ENCODE measurements at regions not wholly inside any gene's neighbourhood (a gene's known extent, or its start where the extent isn't known, plus 50 kb on each side); places are given as distances from the start of the nearest gene placed in this dataset.

DNA sequence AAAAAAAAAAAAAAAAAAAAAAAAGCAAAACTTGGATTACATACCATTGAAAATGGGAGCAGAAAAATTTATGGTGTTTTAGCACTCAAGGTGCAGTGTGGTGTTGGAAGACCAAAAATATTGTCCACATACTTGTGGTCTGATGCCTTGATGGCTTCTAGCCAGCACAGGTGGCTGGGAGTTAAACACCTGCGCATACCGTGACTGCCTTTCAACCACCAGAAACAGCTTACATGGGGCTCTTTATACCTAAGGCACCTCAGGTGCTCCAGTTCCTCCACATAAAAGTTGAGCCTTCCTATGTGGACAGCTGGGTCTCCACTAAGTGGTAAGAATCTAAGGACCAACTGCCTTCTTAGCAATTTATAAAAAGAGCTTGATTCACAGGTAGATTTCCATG lies 802.6 kb upstream of the CELF4 start:
- intact Hi-C loops (cut with DNase I): no loop called here
- FAIRE-seq: no peak
- TF ChIP-seq, protein P1, sequence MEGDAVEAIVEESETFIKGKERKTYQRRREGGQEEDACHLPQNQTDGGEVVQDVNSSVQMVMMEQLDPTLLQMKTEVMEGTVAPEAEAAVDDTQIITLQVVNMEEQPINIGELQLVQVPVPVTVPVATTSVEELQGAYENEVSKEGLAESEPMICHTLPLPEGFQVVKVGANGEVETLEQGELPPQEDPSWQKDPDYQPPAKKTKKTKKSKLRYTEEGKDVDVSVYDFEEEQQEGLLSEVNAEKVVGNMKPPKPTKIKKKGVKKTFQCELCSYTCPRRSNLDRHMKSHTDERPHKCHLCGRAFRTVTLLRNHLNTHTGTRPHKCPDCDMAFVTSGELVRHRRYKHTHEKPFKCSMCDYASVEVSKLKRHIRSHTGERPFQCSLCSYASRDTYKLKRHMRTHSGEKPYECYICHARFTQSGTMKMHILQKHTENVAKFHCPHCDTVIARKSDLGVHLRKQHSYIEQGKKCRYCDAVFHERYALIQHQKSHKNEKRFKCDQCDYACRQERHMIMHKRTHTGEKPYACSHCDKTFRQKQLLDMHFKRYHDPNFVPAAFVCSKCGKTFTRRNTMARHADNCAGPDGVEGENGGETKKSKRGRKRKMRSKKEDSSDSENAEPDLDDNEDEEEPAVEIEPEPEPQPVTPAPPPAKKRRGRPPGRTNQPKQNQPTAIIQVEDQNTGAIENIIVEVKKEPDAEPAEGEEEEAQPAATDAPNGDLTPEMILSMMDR (IDR thresholded peaks at IDR 0.05; ENCODE audit: borderline replicate concordance, extremely low read depth, insufficient read depth): no peak
- Histone ChIP-seq H3K9ac (ENCODE audit: low read length in 3 of 3) (no peak overlapping the region), H3K4me1 (ENCODE audit: control insufficient read depth in 2 of 3, insufficient read depth in 2 of 3, low read depth in 1 of 3, low read length in 3 of 3) (peaks cover 0 to 2% (median 0%) of the 10 kb centered on the region in 3 donors), H3K36me3 (ENCODE audit: control insufficient read depth in 2 of 3, insufficient read depth in 3 of 3, low read length in 3 of 3) (no peaks in the 10 kb centered on the region), H3K27ac (ENCODE audit: low read depth in 2 of 2, low read length in 2 of 2) (no peak overlapping the region), H3K27me3 (ENCODE audit: control insufficient read depth, insufficient read depth, low read length) (no peaks in the 10 kb centered on the region), H3K9me3 (ENCODE audit: control insufficient read depth in 2 of 3, insufficient read depth in 1 of 3, low read length in 3 of 3) (no peaks in the 10 kb centered on the region), H3K4me3 (ENCODE audit: low read length in 3 of 3) (no peak overlapping the region)
- peak in 1 of 5 donors; percentile 2 for DNase-seq

DNA sequence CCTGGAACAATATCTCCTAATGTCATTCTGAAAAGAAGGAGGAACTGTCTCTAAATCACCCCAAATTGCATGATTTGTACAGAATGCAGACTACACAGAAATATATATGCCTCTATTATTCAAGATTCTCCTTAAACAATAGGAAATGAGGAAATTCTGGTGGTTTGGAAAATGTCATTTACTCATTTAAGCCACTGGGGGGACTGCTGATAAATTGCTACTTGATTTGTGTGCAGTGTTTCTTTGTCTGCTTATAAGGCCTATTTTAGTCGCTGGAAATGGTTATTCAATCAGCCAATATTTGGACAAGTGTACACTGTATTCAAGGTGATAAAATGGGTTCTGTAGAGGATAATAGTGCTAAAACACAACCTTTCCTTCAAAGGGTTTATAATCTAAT lies 801.9 kb upstream of the CELF4 start:
- H3K27ac ChIP-seq (ENCODE audit: low read depth in 2 of 2, low read length in 2 of 2): no peak overlapping the region

DNA sequence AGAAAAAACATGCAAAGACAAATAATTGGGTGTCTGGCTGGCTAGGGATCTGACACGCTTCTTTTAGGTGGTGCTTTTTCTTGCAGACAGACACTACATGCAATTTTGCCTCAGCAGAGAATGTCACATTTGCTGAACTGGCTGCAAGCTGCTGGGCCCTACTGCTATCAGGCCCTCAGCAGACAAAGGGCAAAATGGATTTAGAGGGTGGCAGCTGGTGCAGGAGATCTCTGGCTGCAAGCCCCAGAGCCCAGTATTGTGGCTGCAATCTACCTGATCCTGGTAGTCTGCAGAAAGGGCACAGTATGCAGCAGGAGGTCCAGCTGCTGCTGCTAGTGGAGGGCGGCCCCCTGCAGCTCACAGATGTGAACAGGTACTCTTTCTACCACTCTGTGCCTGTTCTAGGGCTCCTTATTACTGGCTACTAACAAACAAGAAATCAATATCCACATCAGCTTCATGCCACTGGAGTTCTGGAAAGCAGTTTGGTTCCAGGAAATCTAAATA lies 796.7 kb upstream of the CELF4 start:
- Histone ChIP-seq H3K36me3 (ENCODE audit: control insufficient read depth in 2 of 3, insufficient read depth in 3 of 3, low read length in 3 of 3) (no peaks in the 10 kb centered on the region), H3K4me1 (ENCODE audit: control insufficient read depth in 2 of 3, insufficient read depth in 2 of 3, low read depth in 1 of 3, low read length in 3 of 3) (no peaks in the 10 kb centered on the region), H3K4me3 (ENCODE audit: low read length in 3 of 3) (no peak overlapping the region), H3K27me3 (ENCODE audit: control insufficient read depth, insufficient read depth, low read length) (no peaks in the 10 kb centered on the region), H3K9me3 (ENCODE audit: control insufficient read depth in 2 of 3, insufficient read depth in 1 of 3, low read length in 3 of 3) (no peaks in the 10 kb centered on the region), H3K9ac (ENCODE audit: low read length in 3 of 3) (no peak overlapping the region), H3K27ac (ENCODE audit: low read depth in 2 of 2, low read length in 2 of 2) (no peak overlapping the region)
- TF ChIP-seq, protein P1 (IDR thresholded peaks at IDR 0.05; ENCODE audit: borderline replicate concordance, extremely low read depth, insufficient read depth): no peak
- FAIRE-seq (no peak), DNase-seq (no peak)
- intact Hi-C loops (cut with DNase I): no loop called here

More for the DNA sequence above, 801.9 kb upstream of the CELF4 start:
- Histone ChIP-seq H3K9me3 (ENCODE audit: control insufficient read depth in 2 of 3, insufficient read depth in 1 of 3, low read length in 3 of 3) (no peaks in the 10 kb centered on the region), H3K4me3 (ENCODE audit: low read length in 3 of 3) (no peak overlapping the region), H3K36me3 (ENCODE audit: control insufficient read depth in 2 of 3, insufficient read depth in 3 of 3, low read length in 3 of 3) (no peaks in the 10 kb centered on the region), H3K4me1 (ENCODE audit: control insufficient read depth in 2 of 3, insufficient read depth in 2 of 3, low read depth in 1 of 3, low read length in 3 of 3) (peaks cover 0 to 2% (median 0%) of the 10 kb centered on the region in 3 donors), H3K27me3 (ENCODE audit: control insufficient read depth, insufficient read depth, low read length) (no peaks in the 10 kb centered on the region), H3K9ac (ENCODE audit: low read length in 3 of 3) (no peak overlapping the region)
- TF ChIP-seq, protein P1 (IDR thresholded peaks at IDR 0.05; ENCODE audit: borderline replicate concordance, extremely low read depth, insufficient read depth): no peak
- peak in 1 of 5 donors; percentile 4 for DNase-seq
- intact Hi-C loops (cut with DNase I): no loop called here
- FAIRE-seq: no peak
